T-helper 9 cell (primary cell): ENCODE measurements at regions not wholly inside any gene's neighbourhood (a gene's known extent, or its start where the extent isn't known, plus 50 kb on each side); places are given as distances from the start of the nearest gene placed in this dataset.
"Not testable (repeated sequence)": the region's sequence is repeated elsewhere in the genome, so short reads cannot be mapped to it uniquely, and the experiment has no call there.

Experiments
- DNase-seq: peaks from one replicate; pipeline ENCODE4 v3.0.0-alpha.2; 2020

DNA sequence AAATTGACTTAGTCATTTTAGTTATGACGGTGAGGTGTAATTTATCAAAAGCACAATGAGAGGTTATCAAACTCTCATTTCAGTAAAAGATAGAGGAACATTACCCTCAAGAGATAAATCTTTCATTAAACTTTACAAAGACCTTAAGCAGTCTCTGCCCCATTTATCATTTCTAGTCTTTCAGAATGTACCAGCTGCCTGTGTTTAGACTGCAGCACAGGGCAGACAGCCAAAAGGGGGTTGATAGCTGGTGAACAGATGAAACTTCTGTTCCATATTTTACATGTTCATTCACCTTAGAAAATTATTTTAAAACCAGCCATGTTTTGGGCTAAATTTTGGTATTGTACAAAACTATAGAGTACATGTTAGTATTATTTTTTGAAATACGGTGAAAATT lies 514.6 kb upstream of the CNTN3 start:
- DNase-seq: no peak

DNA sequence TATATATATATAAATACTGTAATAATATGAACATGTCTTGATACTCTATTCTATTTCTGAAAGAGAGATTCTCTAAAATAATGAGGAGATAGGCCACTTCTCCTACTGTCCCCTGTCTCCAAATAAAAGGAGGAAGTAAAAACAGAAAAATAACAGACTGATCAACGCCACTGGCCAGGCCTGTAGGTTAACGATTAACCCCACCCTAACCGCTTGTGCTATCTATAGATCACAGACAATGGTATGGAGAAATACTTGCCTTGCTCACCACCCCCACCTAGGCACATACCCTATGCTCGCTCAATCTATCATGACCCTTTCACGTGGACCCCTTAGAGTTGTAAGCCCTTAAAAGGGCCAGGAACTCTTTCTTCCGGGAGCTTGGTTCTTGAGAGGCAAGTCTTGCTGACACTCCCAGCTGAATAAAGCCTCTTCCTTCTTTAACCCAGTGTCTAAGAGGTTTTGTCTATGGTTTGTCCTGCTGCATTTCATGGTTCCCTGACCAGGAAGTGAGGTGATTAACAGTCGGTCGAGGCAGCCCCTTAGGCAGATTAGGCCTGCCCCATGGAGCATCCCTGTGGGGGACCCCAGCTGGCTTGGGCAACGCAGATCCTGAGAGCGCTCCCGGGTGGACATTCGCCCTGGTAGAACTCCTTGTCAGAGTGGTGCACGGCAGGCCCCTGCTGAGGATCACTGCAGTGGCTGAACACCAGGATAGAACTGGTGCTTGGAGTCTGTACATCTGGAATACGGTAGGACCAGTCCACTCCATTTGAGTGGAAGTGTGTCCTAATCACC lies 521.8 kb upstream of the CNTN3 start:
- no peak for DNase-seq

DNA sequence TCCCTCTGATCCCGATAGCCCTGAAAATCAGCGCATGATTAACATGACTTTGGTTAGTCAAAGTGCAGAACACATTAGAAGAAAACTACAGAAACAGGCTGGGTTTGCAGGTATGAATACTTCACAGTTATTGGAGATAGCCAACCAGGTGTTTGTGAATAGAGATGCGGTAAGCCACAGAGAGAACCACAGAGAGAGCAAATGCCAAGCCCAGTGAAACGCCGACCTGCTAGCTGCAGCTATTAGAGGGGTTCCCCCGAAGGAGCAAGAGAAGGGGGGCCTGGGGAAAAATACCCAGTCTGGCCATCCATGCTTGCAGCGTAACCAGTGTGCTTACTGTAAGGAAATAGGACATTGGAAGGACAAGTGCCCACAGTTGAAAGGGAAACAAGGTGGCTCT lies 523.9 kb upstream of the CNTN3 start:
- DNase-seq: no peak

DNA sequence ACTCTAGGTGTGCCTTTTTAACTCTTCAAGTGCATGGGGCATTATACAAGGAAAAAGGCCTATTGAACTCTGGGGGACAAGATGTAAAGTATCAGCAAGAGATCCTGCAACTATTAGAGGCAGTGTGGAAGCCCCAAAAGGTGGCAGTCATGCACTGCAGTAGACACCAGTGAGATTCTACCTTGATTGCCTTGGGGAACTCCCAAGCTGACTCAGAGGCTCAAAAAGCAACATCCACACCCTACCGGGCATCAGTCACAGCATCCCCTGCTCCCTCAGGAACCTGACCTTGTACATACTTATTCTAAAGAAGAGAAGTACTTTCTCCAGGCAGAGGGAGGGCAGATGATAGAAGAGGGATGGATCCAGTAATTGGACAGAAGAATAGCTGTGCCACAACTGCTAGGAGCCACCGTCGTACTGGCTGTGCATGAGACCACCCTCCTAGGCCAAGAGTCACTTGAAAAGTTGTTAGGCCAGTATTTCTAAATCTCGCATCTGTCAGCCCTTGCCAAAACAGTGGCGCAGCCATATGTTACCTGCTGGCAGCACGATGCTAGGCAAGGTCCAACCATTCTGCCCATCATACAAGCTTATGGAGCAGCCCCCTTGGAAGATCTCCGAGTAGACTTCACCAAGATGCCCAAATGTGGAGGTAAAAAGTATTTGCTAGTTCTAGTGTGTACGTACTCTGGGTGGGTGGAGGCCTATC lies 523.1 kb upstream of the FRG2C start:
- no peak for DNase-seq

DNA sequence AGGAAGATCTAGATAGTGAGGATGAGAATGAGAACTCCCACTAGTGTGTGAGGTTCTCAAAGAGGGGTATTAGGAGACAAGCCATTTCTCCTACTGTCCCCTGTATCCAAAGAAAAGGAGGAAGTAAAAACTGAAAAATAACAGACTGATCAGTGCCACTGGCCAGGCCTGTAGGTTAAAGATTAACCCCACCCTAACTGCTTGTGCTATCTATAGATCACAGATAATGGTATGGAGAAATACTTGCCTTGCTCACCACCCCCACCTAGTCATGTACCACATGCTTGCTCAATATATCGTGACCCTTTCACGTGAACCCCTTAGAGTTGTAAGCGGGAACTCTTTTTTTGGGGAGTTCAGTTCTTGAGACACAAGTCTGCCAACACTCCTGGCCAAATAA lies 519.7 kb upstream of the FRG2C start:
- DNase-seq: no peak

DNA sequence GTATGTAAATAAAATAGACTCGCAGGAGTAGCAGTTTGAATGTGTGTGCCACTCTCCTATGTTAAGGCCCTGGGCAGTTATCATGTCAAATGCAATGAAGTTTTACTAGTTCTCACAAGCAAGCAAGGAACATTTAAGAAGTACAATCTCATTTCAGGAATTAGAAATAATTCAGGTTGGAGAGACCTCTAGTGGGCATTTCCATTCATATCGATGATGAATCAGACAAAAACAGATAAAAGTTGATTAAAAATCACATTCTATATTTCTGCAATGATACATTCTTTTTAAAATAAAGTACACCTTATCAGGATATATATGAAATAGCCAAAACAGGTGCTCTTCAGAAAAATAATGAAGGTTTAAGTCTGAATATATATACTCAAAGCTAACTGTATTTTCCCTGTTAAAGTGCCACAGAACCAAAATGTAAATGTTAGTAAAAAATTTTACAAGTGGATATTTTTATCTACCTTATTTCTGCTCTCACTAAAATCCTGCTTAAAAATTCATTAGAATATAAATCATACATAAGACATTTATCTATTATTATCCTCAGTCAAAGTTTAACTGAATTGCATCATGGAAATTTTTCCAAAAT lies 492.4 kb upstream of the FRG2C start:
- no peak for DNase-seq

DNA sequence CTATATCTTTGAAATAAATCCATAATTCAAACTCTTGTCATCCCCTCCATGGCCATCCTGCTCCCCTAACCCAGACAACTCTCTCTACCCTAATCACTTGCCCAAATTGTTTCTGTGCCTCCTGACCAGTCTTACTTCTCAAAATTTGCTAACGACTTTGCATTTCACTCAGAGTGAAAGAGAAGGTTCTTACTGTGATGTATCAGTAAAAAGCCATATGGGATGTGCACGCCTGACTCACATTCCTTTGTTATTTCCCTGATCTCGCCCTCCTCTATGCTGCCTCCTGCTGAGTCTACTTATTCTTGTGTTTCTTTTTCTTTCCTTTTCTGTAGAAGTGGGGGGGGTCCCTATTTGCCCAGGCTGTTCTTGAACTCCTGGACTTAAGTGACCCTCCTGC lies 487.2 kb upstream of the FRG2C start:
- no peak for DNase-seq

DNA sequence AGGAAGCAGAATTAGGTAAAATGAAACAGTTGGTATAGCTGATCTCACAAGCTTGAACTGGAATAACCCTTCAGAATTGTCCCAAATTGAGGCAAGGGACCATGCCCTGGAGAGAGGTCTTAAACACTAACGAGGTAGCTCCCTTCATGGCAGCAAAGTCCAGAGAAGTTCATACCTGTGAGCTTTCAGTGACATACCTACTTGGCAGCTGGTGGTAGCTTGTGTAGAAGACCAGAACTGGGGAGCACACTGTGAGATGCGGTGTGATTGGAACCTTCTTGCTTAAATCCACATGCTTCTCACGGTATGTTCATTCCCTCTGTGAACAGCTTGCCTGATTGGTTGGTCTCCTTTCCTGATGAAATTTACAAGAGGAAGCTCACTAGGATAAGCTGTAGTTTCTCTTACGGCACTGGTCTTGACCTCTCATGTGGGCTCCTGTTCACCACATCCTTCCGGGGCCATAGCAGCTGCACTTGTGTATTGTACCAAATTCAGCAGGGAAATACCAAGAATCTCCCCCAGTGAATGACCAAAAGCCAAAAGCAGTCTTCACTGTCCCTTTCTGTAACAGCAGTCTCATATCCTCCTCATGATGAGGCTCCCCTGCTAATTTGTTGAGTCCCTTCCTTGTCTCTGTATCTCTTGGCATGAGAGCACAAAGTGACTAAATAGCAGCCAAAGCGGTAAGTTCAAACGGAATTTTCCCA lies 483.7 kb upstream of the FRG2C start:
- no peak for DNase-seq

DNA sequence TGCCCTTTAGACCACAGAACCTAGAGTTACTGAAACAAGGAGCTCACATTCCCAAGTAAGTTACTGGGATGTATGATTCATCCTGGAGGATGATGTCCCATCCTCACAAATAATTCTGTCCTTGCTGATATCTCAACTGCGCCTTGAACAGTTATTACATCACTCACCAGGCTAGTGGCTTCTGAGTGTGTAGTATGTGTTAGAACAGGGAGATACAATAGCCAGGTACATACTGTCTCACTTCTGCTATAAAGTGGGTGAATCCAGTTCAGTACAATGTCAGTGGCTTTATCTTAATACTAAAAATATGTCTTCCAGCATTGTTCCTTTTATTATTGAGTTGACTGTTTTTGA lies 483.2 kb upstream of the FRG2C start:
- DNase-seq: no peak

DNA sequence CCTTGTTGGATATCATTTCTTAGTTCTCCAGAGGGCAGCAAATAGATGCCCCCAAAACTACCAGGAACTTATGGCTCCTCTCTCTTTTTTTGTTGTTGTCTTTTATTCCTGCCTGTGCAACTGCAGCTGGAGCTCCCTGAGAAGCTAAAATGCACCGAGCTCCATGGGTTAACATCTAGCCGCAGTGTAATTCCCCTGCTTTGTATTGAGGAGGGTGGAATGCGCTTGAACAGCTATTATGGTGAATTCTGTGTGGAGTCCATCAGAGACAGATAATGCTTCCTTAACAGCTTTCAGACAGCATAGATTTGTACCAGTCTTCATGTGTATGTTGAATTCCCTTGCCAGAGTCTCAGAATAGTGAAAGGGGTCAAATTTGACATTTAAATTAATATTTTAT lies 475.2 kb upstream of the FRG2C start:
- no peak for DNase-seq

DNA sequence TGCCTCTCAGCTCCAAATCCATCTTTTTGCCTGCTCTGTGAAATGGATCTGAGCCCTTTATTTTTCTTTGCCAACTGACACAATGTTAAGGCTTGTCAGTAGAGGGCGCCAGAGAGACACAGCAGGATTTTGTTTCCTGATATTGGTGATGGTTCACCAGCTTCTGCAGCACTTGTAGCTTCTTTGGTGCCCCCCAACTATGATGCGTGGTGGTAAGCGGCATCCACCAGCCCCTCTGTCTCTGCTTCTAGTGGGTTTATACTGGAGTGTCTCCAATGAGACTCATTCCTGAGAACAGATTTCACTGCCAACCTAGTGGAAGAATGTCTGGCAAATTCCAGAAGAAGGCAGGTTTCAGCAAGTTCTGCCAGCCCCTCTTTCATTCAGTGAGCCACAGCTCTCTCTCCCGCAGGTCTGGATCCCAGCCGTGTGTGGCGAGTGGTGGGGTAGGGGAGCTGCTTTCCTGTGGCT lies 471.9 kb upstream of the FRG2C start:
- peak; percentile 48 for DNase-seq

DNA sequence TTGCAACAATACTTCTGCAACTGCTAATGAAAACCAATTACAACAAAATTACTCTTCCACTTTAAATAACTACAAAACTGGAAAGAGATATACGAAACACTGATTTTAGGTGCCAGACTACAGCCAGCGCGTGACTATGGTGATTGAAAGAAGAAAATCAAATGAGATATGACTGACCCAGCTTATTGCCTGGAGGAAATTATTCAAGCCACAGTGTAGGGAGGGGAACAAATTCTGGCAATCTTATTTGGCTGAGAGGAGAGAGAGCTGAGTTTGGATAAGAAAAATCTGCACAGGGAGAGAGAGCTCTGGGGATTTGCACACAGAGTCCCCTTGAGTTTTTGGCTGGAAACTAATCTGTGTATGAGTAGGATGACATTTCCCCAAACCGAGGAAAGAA lies 470.3 kb upstream of the FRG2C start:
- DNase-seq: no peak

DNA sequence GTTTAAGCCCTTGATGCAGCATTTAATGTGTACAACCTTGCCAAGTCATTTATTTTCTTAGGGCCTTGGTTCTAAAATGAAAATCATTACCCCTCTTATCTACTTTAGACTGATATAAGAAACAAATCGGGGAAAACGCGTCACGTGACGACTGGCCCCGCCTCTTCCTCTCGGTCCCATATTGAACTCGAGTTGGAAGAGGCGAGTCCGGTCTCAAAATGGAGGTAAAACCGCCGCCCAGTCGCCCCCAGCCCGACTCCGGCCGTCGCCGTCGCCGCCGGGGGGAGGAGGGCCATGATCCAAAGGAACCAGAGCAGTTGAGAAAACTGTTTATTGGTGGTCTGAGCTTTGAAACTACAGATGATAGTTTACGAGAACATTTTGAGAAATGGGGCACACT lies 449.8 kb upstream of the FRG2C start:
- not testable (repeated sequence) for DNase-seq

DNA sequence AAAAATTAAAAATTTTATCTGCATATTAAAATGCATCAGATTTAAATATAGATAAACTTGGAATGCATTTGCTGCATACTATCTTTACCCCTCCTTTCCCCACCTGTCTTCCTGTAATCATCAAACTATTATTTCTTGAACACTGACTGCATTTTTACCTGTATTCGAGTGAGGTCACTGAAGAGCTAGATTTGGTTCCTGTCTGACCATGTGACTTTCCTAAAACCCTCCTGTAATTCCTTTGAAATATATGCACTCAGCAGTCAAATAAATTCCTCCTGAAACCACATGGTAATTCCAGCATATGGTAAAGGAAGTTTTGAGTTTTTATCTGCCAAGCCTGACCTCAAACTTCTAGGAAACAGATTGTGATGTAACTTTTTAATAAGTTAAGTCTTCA lies 445.6 kb upstream of the FRG2C start:
- DNase-seq: no peak

DNA sequence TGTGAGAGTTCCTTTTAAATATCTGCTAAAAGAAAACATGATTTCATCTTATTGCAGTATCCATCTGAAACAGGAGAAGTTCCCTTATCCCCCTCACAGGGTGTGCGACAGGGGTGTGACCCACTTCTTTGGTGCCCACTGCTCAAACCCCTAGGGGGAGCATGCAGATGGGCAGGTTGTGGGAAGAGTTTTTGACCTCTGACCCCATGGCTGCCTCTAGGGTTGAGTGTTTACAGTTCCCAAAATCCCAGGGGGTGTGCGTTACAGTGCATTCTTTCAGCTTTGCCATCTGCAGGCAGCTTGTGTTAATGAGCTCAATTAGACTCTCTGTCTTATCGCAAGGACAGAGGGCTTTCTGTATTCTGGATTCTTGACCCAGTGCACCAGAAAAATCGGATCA lies 443.2 kb upstream of the FRG2C start:
- DNase-seq: no peak

DNA sequence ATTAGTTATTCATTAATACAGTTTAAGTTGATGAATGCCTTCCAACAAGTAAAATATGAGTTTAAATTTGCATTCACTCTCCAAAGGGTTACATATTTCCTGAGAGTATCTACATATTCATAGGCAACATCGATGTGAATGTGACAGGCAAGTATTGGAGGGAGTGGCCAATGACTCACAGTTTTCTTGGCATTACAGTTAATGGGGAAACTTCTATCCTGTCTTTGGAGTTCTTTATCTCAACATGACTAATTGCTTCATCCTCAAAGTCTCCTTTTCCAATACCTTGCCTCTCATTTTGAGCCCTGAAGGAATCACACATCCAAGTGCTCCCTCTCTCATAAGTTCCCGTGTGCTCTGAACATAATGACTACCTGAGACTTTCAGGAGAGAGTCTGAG lies 439.7 kb upstream of the FRG2C start:
- no peak for DNase-seq

DNA sequence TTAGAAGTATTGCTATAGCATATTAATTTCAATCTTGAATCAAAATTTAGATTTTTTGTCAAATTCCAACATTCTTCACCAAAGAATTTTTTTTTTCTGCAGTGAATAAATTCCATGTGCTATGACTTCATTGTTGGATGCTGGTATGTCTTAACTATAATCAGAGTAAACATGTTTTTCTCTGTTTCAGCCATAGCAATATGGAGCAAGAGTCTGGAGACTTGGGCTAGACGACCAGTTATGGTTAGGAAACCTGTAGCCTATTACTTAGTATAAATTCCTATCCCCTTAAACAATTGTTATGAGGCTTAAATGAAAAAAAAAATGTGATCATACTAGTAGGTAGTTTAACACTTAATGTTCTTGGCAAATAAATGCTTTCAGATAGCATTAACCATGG lies 431.9 kb upstream of the FRG2C start:
- no peak for DNase-seq

DNA sequence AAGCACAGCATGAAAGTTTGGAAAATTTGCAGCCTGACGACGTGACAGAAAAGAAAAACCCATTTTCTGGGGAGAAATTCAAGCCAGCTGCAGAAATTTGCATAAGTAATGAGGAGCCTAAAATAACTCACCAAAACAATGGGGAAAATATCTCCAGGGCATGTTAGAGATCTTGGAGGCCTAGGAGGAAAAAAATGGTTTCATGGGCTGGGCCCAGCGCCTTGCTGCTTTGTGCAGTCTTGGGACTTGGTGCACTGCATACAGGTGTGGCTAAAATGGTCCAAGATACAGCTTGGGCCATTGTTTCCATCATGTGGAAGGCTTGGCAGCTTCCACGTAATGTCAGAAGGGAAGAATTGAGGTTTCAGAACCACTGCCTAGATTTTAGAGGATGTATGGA lies 428.5 kb upstream of the FRG2C start:
- DNase-seq: no peak

DNA sequence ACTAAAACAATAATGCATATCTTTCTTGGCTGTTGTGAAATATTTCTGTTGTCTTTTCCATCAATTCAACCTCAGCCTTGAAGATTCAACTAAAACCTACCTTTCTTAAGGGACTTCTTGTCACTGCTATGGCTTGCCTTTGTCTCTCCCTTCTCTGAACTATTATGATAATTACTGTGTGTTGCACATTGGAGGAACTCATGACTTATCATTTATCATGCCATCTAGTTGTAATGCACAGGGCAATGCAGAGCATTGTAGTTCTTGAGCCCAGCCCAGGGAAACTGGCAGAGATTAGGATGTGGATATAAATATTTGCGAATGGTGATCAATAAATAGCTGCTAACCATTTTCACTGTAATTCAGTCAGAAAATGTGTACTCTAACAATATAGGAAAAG lies 427.1 kb upstream of the FRG2C start:
- DNase-seq: no peak

DNA sequence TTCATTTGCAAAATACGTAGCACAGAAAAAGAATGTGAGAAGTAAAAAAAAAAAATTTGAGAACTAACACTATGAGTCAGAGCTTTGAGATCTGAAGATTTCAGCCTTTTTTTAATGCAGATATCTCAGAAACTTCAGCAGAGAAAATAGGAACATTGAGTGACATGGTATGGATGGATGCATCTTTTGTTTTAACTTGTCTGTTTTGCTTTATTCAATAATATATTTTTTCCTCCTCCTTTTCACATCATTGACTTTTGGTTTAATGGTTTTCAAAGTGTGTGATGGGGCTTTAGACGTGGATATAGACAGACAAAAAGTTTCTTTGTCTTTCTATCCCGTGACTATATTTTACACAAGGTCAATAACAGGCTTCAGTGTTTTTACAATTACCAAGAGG lies 426.7 kb upstream of the FRG2C start:
- DNase-seq: no peak

DNA sequence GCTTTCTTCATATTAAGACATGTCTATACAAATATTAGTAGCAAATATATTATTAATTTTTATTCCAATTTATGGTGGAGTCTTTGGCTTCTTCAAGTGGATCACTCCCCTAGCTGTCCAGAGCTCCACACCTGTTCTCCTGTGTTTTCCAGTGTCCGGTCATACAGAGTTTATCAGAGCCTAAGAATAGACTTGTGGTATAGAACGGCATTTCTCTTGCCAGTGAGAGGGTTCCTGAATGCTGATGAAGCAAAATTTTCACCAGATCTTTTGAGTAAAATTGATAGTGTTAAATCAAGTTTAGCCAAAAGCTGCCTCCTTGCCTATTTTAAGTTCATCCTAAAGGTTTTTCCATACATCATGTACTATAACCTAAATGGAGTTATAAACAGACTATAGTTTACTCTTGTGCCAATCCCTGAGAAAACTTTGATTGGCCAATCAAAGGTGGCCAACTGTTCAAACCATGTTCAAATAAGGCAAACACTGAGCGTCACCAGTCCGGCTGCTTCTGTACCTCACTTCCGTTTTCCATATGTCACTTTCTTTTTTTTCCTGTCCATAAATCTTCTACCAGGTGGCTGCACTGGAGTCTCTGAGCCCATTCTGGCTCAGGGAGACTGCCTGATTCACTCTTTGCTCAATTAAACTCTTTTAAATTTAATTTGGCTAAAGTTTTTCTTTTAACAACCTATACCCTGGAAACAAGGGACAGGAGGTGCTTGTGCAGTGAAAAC lies 422.7 kb upstream of the FRG2C start:
- DNase-seq: not testable (repeated sequence)

DNA sequence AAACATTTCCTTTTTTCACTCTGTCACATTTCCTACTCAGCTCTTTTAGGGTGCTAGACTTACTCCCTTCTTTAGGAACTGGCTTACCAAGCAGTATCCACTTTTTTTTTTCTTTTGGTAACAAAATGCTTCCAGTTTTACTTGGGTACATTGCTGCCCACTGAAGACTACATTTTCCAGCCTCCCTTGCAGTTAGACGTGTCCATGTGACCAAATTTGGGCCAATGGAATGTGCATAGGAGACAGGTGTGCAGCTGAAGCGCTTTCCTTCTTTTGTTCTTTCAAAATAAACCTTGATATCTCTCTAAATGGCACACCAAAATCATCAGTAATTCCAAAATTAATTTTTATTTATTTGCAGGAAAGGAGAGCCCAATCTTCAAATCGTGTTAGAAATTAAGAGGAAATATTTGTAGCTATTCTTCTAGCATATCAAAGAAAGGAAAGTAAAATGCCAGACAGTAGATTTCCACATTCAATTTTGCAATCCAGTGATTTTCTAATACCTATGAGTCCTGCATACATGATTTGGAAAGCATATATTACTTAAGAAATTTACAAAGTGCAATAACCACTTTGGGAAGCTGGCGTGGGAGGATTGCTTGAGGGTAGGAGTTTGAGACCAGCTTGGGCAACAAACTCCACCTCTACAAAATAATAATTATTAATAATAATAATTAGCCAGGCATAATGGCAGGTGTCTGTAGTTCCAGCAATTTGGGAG lies 422.0 kb upstream of the FRG2C start:
- no peak for DNase-seq
